GM12873 (cell line): ENCODE measurements at regions not wholly inside any gene's neighbourhood (a gene's known extent, or its start where the extent isn't known, plus 50 kb on each side); places are given as distances from the start of the nearest gene placed in this dataset.

Experiments
- CTCF ChIP-seq: IDR thresholded peaks from 2 replicates; pipeline ENCODE4 v1.5.1; 2012; ENCODE audit warnings: low read depth, mild to moderate bottlenecking, moderate library complexity, low read length, control low read depth; ENCODE audit not compliant: insufficient read depth; ENCODE audit errors: missing control alignments

GRCh38 chr5:135108569-135108968, 74.5 kb upstream of the PITX1 start:
- TF ChIP-seq CTCF = no peak

GRCh38 chr5:135107986-135108385, 74.0 kb upstream of the PITX1 start:
- no peak for TF ChIP-seq CTCF

GRCh38 chr5:135106610-135107471, 72.8 kb upstream of the PITX1 start:
- TF ChIP-seq CTCF = no peak

GRCh38 chr5:135106136-135106535, 72.1 kb upstream of the PITX1 start:
- TF ChIP-seq CTCF = no peak

GRCh38 chr5:135105105-135105484, 71.1 kb upstream of the PITX1 start:
- TF ChIP-seq CTCF = no peak

- TF ChIP-seq CTCF = no peak
Observed at GRCh38 chr5:135103575-135103853, 69.5 kb upstream of the PITX1 start.

GRCh38 chr5:135102716-135103574, 68.9 kb upstream of the PITX1 start:
- no peak for TF ChIP-seq CTCF
